GM12864 (cell line): ENCODE measurements at regions not wholly inside any gene's neighbourhood (a gene's known extent, or its start where the extent isn't known, plus 50 kb on each side); places are given as distances from the start of the nearest gene placed in this dataset.

Experiments
- DNase-seq: peaks from one replicate; pipeline ENCODE4 v3.0.0-alpha.2; 2011; ENCODE audit warnings: low read depth
- H3K4me3 ChIP-seq: 2 replicates; pipeline ENCODE4 v1.5.1; 2011; ENCODE audit warnings: mild to moderate bottlenecking, low read depth, low read length, control low read depth
- CTCF ChIP-seq: IDR thresholded peaks from 2 replicates; pipeline ENCODE4 v1.5.1; 2011; ENCODE audit warnings: low read depth, mild to moderate bottlenecking, moderate library complexity, low read length, control low read depth, inconsistent platforms; ENCODE audit errors: missing control alignments

DNA sequence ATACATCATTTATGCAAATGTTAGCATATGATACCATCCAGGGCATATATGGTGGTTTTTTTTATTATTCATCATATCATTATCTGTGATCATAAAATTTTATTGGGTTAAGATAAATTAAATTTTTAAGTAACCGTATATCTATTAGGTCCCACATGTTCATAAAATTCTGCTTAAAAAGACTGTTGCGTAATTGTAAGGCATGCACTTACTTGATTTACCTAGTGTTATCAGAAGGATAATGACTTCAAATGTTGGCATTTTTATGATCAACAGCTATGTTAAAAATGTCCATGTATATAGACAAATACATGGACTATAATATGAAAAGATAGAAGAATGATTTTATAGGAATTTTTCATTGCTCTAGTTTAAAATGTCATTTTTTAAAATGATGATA lies 1625.5 kb upstream of the CELF4 start:
- H3K4me3 ChIP-seq: no peak overlapping the region

GRCh38 chr18:39190508-39190907 lies 1624.9 kb upstream of the CELF4 start:
- no peak overlapping the region for H3K4me3 ChIP-seq
- no peak for DNase-seq
- no peak for TF ChIP-seq CTCF

More for the DNA sequence above, 1625.5 kb upstream of the CELF4 start:
- no peak for DNase-seq
- no peak for TF ChIP-seq CTCF

- no peak for DNase-seq
- TF ChIP-seq CTCF: no peak
- no peak overlapping the region for H3K4me3 ChIP-seq
These were observed 1622.7 kb upstream of the CELF4 start for GRCh38 chr18:39188278-39188677.

DNA sequence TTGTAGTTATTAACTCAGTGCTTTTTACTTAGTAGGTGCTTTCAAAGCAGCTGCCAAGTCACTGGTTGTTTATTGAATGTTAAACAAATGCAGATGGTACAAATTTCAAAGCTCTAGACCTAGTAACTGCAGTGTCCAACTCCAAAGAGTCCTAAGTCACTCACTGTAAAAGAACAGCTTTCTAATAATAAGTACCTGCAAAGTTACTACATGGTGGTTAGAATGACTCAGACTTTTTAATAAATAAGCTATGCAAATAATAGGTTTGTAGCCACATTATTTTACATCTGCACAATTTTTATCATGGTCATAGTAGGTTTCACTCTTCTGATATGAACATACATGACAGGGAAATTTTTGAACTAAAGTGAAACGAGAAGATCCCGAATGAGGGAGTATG lies 1620.4 kb upstream of the CELF4 start:
- TF ChIP-seq CTCF: no peak
- H3K4me3 ChIP-seq: no peak overlapping the region
- no peak for DNase-seq

GRCh38 chr18:39184176-39184575 lies 1618.6 kb upstream of the CELF4 start:
- no peak overlapping the region for H3K4me3 ChIP-seq
- no peak for TF ChIP-seq CTCF
- DNase-seq: no peak

GRCh38 chr18:39178166-39178565 lies 1612.6 kb upstream of the CELF4 start:
- H3K4me3 ChIP-seq: no peak overlapping the region
- DNase-seq: no peak
- TF ChIP-seq CTCF: no peak

DNA sequence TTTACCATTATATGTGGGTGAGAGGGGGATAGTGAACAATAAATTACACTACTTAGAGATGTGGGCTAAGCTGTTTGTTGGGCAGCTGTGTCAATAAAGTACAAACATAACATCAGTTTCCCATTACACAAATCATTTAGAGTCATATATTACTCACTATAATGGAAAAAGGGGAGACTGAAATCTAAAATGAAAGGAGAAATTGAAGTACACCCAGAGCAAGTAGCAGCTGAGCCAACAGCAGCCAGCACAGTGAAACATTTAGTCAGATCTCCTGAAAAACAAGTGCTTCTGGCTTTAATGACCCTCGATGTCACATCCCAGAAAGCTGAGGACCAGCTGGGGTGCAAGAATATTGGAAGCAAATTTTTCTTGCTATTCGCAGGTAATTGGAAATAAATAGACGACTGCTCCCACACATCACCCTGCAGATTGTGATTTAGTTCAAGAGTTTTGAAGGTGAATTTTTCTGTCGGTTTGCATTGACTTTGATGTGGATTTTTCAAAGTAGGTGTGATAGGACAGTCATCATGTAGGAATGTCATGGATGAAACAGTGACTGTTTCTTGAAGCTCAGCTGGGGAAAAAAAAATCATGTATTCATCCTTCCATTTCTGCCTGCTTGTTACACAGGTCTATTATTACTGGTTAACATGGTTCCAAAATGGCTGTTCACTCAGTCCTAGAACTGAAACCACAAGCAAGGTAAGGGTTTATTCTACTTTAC lies 1607.3 kb upstream of the CELF4 start:
- DNase-seq: no peak
- no peak overlapping the region for H3K4me3 ChIP-seq

More for the DNA sequence above, 1607.3 kb upstream of the CELF4 start:
- no peak for TF ChIP-seq CTCF
